ENCODE measurements at regions not wholly inside any gene's neighbourhood (a gene's known extent, or its start where the extent isn't known, plus 50 kb on each side); places are given as distances from the start of the nearest gene placed in this dataset.

DNA sequence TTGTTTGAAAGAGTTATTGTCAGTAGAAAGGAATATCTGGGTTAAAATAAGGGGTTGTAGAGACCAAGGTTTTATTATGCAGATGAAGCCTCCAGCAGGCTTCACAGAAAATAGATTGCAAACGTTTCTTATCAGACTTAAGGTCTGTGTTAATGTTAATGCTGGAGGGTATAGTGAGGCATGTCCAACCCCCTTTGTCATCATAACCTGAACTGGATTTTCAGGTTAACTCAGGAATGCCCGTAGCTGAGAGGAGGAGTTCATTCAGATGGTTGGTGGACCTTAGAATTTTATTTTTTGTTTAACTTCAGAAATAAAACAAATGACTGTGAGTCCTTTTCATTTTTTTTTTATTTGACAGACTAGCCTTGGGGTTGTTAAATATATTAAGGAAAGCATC is 354.1 kb downstream of the GPM6A start:
- Histone ChIP-seq H3K4me3 (ENCODE audit: control insufficient read depth in 1 of 2, extremely low read depth in 1 of 2, low read length in 1 of 2) (no peak overlapping the region), H3K36me3 (ENCODE audit: control insufficient read depth in 2 of 2, extremely low read depth in 1 of 2, insufficient read depth in 1 of 2, low read length in 1 of 2) (no peaks in the 10 kb centered on the region), H3K9me3 (no peaks in the 10 kb centered on the region), H3K27ac (ENCODE audit: low read length) (no peak overlapping the region), H3K4me1 (ENCODE audit: control insufficient read depth in 1 of 2, extremely low read depth in 1 of 2, insufficient read depth in 2 of 2, low read length in 2 of 2) (no peaks in the 10 kb centered on the region), H3K27me3 (replicated peaks in 1 of 2; ENCODE audit: control insufficient read depth in 2 of 2, extremely low read depth in 1 of 2, insufficient read depth in 2 of 2, low read length in 1 of 2) (no peaks in the 10 kb centered on the region)
- H3K27me3 Mint-ChIP-seq, result no peaks in the 10 kb centered on the region
- POLR2A ChIA-PET, result no interaction called here
- DNase-seq (no peak), ATAC-seq (replicated peaks in 1 of 4) (no peak)
- CTCF ChIA-PET, result no interaction called here
- H3K4me1 Mint-ChIP-seq, result no peaks in the 10 kb centered on the region
- no peak overlapping the region for H3K4me3 Mint-ChIP-seq
- peaks cover 0 to 5% (median 0%) of the 10 kb centered on the region in 3 donors for H3K9me3 Mint-ChIP-seq
- no peak overlapping the region for H3K27ac Mint-ChIP-seq
- no CpG with 5 or more reads among the region's 2 CpGs for WGBS (ENCODE audit: insufficient coverage)
- no peaks in the 10 kb centered on the region for H3K36me3 Mint-ChIP-seq

DNA sequence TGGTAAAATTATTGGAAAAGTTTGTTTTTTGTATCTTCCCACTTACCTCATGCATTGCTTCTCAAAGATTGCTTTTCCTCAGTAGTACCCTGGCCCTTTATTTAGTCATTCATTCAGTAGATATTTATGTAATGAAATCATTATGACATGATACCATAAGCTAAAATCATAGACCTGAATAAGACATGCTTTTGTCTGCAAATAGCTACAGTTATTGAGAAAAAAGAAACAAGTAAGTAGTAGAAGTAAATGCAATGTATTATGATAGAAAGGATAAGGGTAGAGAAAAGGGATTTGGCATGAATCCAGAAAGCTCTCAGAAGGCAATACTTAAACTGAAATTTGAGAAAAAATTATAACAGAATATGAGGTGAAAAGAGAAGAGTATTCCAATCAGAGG is 352.5 kb downstream of the GPM6A start:
- no peaks in the 10 kb centered on the region for H3K4me1 Mint-ChIP-seq
- Histone ChIP-seq H3K4me1 (ENCODE audit: control insufficient read depth in 1 of 2, extremely low read depth in 1 of 2, insufficient read depth in 2 of 2, low read length in 2 of 2) (no peaks in the 10 kb centered on the region), H3K27me3 (replicated peaks in 1 of 2; ENCODE audit: control insufficient read depth in 2 of 2, extremely low read depth in 1 of 2, insufficient read depth in 2 of 2, low read length in 1 of 2) (no peaks in the 10 kb centered on the region), H3K36me3 (ENCODE audit: control insufficient read depth in 2 of 2, extremely low read depth in 1 of 2, insufficient read depth in 1 of 2, low read length in 1 of 2) (no peaks in the 10 kb centered on the region), H3K9me3 (no peaks in the 10 kb centered on the region), H3K27ac (ENCODE audit: low read length) (no peak overlapping the region), H3K4me3 (ENCODE audit: control insufficient read depth in 1 of 2, extremely low read depth in 1 of 2, low read length in 1 of 2) (no peak overlapping the region)
- H3K27me3 Mint-ChIP-seq, result no peaks in the 10 kb centered on the region
- peaks cover 0 to 5% (median 0%) of the 10 kb centered on the region in 3 donors for H3K9me3 Mint-ChIP-seq
- ATAC-seq (replicated peaks in 1 of 4) (no peak), DNase-seq (no peak)
- ChIA-PET CTCF (no interaction called here), POLR2A (interaction anchor here in 1 of 2 donors (0.7 kb wide), 1 partner anchor 173 kb away, joined by 4 read pairs; no protein-coding TSS in a partner anchor)
- H3K27ac Mint-ChIP-seq, result no peak overlapping the region
- no peak overlapping the region for H3K4me3 Mint-ChIP-seq
- no peaks in the 10 kb centered on the region for H3K36me3 Mint-ChIP-seq

DNA sequence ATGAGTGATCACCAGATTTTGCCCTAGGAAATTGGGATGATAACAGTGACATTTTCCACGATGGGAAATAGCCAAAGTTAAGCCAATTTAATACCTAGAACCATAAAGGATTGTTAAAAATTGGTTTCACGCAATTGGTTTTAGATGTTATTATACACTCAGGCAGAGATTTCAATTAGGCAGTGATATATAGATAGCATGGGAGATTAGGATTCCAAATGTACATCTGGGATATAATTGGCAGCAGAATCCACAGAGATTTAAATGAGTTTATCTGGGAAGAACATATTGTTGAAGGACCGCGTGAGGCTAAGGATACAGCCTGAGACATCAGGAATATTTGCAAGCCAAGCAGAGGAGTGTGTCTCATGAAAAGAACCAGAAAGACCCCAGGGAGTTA is 351.6 kb downstream of the GPM6A start:
- CTCF ChIA-PET, result no interaction called here
- Mint-ChIP-seq H3K4me1 (no peaks in the 10 kb centered on the region), H3K27ac (no peak overlapping the region), H3K36me3 (no peaks in the 10 kb centered on the region), H3K9me3 (peaks cover 0 to 9% (median 0%) of the 10 kb centered on the region in 3 donors), H3K4me3 (no peak overlapping the region), H3K27me3 (no peaks in the 10 kb centered on the region)
- no peaks in the 10 kb centered on the region for H3K36me3 ChIP-seq (ENCODE audit: control insufficient read depth in 2 of 2, extremely low read depth in 1 of 2, insufficient read depth in 1 of 2, low read length in 1 of 2)
- no peak overlapping the region for H3K4me3 ChIP-seq (ENCODE audit: control insufficient read depth in 1 of 2, extremely low read depth in 1 of 2, low read length in 1 of 2)
- POLR2A ChIA-PET, result no interaction called here
- no peaks in the 10 kb centered on the region for H3K9me3 ChIP-seq
- H3K4me1 ChIP-seq (ENCODE audit: control insufficient read depth in 1 of 2, extremely low read depth in 1 of 2, insufficient read depth in 2 of 2, low read length in 2 of 2), result no peaks in the 10 kb centered on the region
- H3K27me3 ChIP-seq (replicated peaks in 1 of 2; ENCODE audit: control insufficient read depth in 2 of 2, extremely low read depth in 1 of 2, insufficient read depth in 2 of 2, low read length in 1 of 2), result no peaks in the 10 kb centered on the region
- no peak overlapping the region for H3K27ac ChIP-seq (ENCODE audit: low read length)
- WGBS (ENCODE audit: insufficient coverage), result 90% methylated on average over 3 of the region's 4 CpGs
- DNase-seq (no peak), ATAC-seq (replicated peaks in 1 of 4) (no peak)

DNA sequence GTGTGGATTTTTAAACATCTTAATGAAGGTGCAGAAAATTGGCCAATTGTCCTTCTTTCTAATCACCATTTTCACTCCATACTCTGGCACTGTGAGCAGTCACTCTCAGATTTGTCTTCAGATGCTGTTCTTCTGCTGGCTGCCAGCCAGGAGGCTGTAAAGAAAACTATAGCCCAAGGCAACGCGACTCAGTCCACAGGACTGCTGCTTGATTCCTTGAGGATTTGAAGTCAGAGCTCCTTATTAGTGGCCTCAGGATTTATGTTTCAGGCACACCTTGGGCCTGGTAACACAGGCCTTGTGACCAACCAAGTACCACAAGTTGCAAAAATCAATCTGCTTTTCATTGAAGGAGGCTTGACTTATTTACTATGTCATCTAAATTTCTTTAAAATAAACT is 342.6 kb downstream of the GPM6A start:
- Mint-ChIP-seq H3K36me3 (no peaks in the 10 kb centered on the region), H3K9me3 (peaks cover 2 to 22% (median 18%) of the 10 kb centered on the region in 3 donors), H3K27ac (no peak overlapping the region), H3K27me3 (peaks cover 0 to 2% of the 10 kb centered on the region in 2 donors), H3K4me1 (no peaks in the 10 kb centered on the region), H3K4me3 (no peak overlapping the region)
- DNase-seq (no peak), ATAC-seq (replicated peaks in 1 of 4) (no peak)
- H3K27ac ChIP-seq (ENCODE audit: low read length), result no peak overlapping the region
- 92% methylated on average over 2 of the region's 2 CpGs for WGBS (ENCODE audit: insufficient coverage)
- ChIA-PET POLR2A (no interaction called here), CTCF (no interaction called here)
- H3K27me3 ChIP-seq (replicated peaks in 1 of 2; ENCODE audit: control insufficient read depth in 2 of 2, extremely low read depth in 1 of 2, insufficient read depth in 2 of 2, low read length in 1 of 2), result no peaks in the 10 kb centered on the region
- no peaks in the 10 kb centered on the region for H3K36me3 ChIP-seq (ENCODE audit: control insufficient read depth in 2 of 2, extremely low read depth in 1 of 2, insufficient read depth in 1 of 2, low read length in 1 of 2)
- H3K4me1 ChIP-seq (ENCODE audit: control insufficient read depth in 1 of 2, extremely low read depth in 1 of 2, insufficient read depth in 2 of 2, low read length in 2 of 2), result no peaks in the 10 kb centered on the region
- H3K9me3 ChIP-seq, result no peaks in the 10 kb centered on the region
- H3K4me3 ChIP-seq (ENCODE audit: control insufficient read depth in 1 of 2, extremely low read depth in 1 of 2, low read length in 1 of 2), result no peak overlapping the region

DNA sequence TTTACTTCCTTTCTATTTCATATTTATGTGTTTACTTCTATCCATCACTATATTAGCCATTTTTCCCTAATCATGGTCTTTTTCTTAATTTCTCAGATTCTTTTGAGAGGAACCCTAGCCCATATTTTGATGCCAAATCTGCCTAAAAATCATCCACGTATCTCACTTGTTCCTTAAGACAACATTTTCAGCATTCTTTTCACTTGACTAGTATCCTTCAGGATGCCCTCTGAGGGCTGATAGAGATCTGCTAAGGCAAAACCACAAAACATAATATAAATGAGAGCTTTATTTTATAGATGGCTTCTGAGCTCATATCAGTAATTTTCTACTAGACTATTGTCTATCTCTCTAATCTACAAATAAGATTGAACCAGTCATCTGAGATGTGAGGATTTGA is 341.9 kb downstream of the GPM6A start:
- DNase-seq, result no peak
- Mint-ChIP-seq H3K36me3 (no peaks in the 10 kb centered on the region), H3K4me3 (no peak overlapping the region), H3K4me1 (no peaks in the 10 kb centered on the region), H3K27me3 (peaks cover 0 to 2% of the 10 kb centered on the region in 2 donors), H3K27ac (no peak overlapping the region), H3K9me3 (peaks cover 2 to 22% (median 17%) of the 10 kb centered on the region in 3 donors)
- CTCF ChIA-PET, result no interaction called here
- Histone ChIP-seq H3K27me3 (replicated peaks in 1 of 2; ENCODE audit: control insufficient read depth in 2 of 2, extremely low read depth in 1 of 2, insufficient read depth in 2 of 2, low read length in 1 of 2) (no peaks in the 10 kb centered on the region), H3K36me3 (ENCODE audit: control insufficient read depth in 2 of 2, extremely low read depth in 1 of 2, insufficient read depth in 1 of 2, low read length in 1 of 2) (no peaks in the 10 kb centered on the region), H3K4me1 (ENCODE audit: control insufficient read depth in 1 of 2, extremely low read depth in 1 of 2, insufficient read depth in 2 of 2, low read length in 2 of 2) (no peaks in the 10 kb centered on the region), H3K9me3 (no peaks in the 10 kb centered on the region), H3K4me3 (ENCODE audit: control insufficient read depth in 1 of 2, extremely low read depth in 1 of 2, low read length in 1 of 2) (no peak overlapping the region), H3K27ac (ENCODE audit: low read length) (no peak overlapping the region)
- POLR2A ChIA-PET, result no interaction called here
- 80% methylated on average over 1 of the region's 1 CpG for WGBS (ENCODE audit: insufficient coverage)
- no peak for ATAC-seq (replicated peaks in 1 of 4)

DNA sequence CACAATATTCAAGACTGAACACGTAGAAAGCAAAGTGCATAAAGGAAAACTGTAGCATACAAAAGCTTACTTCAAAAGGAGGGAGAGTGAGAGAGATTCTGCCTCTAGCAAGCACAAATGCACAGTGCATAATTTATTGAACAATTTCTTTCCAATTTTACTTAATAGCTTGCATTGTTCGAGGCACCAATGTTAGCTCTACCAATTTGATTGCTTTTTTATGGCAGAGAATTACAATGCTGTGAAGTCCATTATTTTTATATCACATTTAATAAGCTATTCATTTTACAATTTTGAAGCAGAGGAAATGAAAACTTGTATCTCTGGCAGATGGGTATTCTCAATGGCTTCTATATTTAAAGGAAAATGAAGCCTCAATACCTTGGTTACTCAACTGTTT is 331.7 kb downstream of the GPM6A start:
- Mint-ChIP-seq H3K27ac (no peak overlapping the region), H3K4me1 (no peaks in the 10 kb centered on the region), H3K27me3 (no peaks in the 10 kb centered on the region), H3K9me3 (no peaks in the 10 kb centered on the region), H3K4me3 (no peak overlapping the region), H3K36me3 (no peaks in the 10 kb centered on the region)
- CTCF ChIA-PET, result no interaction called here
- DNase-seq (no peak), ATAC-seq (replicated peaks in 1 of 4) (no peak)
- WGBS (ENCODE audit: insufficient coverage), result no CpG with 5 or more reads among the region's 2 CpGs
- Histone ChIP-seq H3K4me1 (ENCODE audit: control insufficient read depth in 1 of 2, extremely low read depth in 1 of 2, insufficient read depth in 2 of 2, low read length in 2 of 2) (no peaks in the 10 kb centered on the region), H3K36me3 (ENCODE audit: control insufficient read depth in 2 of 2, extremely low read depth in 1 of 2, insufficient read depth in 1 of 2, low read length in 1 of 2) (no peaks in the 10 kb centered on the region), H3K9me3 (no peaks in the 10 kb centered on the region), H3K4me3 (ENCODE audit: control insufficient read depth in 1 of 2, extremely low read depth in 1 of 2, low read length in 1 of 2) (no peak overlapping the region), H3K27ac (ENCODE audit: low read length) (no peak overlapping the region), H3K27me3 (replicated peaks in 1 of 2; ENCODE audit: control insufficient read depth in 2 of 2, extremely low read depth in 1 of 2, insufficient read depth in 2 of 2, low read length in 1 of 2) (no peaks in the 10 kb centered on the region)
- POLR2A ChIA-PET, result no interaction called here

DNA sequence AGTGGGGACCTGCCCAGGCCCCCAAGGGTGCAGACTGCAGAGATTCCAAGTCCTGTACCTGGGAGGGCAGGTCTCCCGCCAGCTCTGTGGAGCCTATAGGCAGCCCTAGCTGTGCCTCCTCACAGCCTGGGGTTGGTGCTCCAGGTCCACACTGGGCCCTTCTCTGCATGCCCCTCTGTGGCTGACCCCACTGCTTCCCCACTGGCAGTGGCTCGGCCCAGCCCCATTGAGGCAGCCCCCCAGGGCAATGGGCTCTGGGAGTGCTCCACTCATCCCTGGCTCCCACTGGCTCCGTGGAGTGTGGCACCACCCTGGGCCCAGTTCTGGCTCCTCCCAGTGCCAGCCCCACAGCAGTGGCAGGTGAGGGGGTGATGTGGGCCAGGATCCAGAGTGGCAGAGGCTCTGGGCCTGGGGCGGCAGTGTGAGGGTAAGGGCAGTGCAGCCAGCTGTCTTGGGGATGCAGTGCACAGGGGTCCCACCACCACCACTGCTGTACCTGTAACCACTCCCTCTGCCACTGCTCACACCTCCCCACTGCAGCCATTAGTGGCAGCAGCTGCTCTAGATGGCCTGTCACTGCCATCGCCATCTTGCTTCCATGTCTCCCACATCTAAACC is 312.2 kb downstream of the GPM6A start:
- no peaks in the 10 kb centered on the region for H3K27me3 ChIP-seq (replicated peaks in 1 of 2; ENCODE audit: control insufficient read depth in 2 of 2, extremely low read depth in 1 of 2, insufficient read depth in 2 of 2, low read length in 1 of 2)
- H3K27ac Mint-ChIP-seq, result no peak overlapping the region

More for the DNA sequence above, 312.2 kb downstream of the GPM6A start:
- Mint-ChIP-seq H3K36me3 (no peaks in the 10 kb centered on the region), H3K27me3 (no peaks in the 10 kb centered on the region), H3K4me1 (no peaks in the 10 kb centered on the region), H3K4me3 (no peak overlapping the region), H3K9me3 (peaks cover 5 to 16% (median 11%) of the 10 kb centered on the region in 3 donors)
- H3K4me3 ChIP-seq (ENCODE audit: control insufficient read depth in 1 of 2, extremely low read depth in 1 of 2, low read length in 1 of 2), result no peak overlapping the region
- CTCF ChIA-PET, result no interaction called here
- no peaks in the 10 kb centered on the region for H3K9me3 ChIP-seq
- no peak overlapping the region for H3K27ac ChIP-seq (ENCODE audit: low read length)
- DNase-seq (no peak), ATAC-seq (replicated peaks in 1 of 4) (peak in 1 of 4 experiments; percentile 13)
- WGBS (ENCODE audit: insufficient coverage), result 87% methylated on average over 4 of the region's 5 CpGs
- no peaks in the 10 kb centered on the region for H3K4me1 ChIP-seq (ENCODE audit: control insufficient read depth in 1 of 2, extremely low read depth in 1 of 2, insufficient read depth in 2 of 2, low read length in 2 of 2)
- POLR2A ChIA-PET, result no interaction called here
- H3K36me3 ChIP-seq (ENCODE audit: control insufficient read depth in 2 of 2, extremely low read depth in 1 of 2, insufficient read depth in 1 of 2, low read length in 1 of 2), result no peaks in the 10 kb centered on the region
